Spleen (tissue), 11 donors: ENCODE measurements at regions not wholly inside any gene's neighbourhood (a gene's known extent, or its start where the extent isn't known, plus 50 kb on each side); places are given as distances from the start of the nearest gene placed in this dataset.

Experiments
- DNase-seq: peaks from one replicate; pipeline ENCODE4 v3.0.0-alpha.2; 2020
- H3K27ac ChIP-seq, 8 donors: fragments of 200-600 bp; sonication (generic) in 7 of 8; 1 replicate in 4 of 8; 2 replicates in 4 of 8; pipeline versions ENCODE4 v1.5.0 to v1.8.0; 2016 to 2021; ENCODE audit warnings: inconsistent platforms in 4 of 8, mild to moderate bottlenecking in 4 of 8, moderate library complexity in 1 of 8
- H3K27me3 ChIP-seq, 7 donors: fragments of 200-600 bp; sonication (generic) in 6 of 7; replicated peaks in 1 of 7; 1 replicate in 4 of 7; 2 replicates in 3 of 7; pipeline versions ENCODE4 v1.5.0 to v1.8.0; 2016 to 2021; ENCODE audit warnings: inconsistent platforms in 3 of 7, mild to moderate bottlenecking in 1 of 7
- H3K36me3 ChIP-seq, 6 donors: fragments of 200-600 bp; sonication (generic) in 5 of 6; 1 replicate in 4 of 6; 2 replicates in 2 of 6; pipeline versions ENCODE4 v1.5.0 to v1.8.0; 2016 to 2021; ENCODE audit warnings: inconsistent platforms in 2 of 6
- H3K4me1 ChIP-seq, 6 donors: fragments of 200-600 bp; sonication (generic) in 5 of 6; 1 replicate in 3 of 6; 2 replicates in 3 of 6; pipeline versions ENCODE4 v1.5.0 to v1.8.0; 2016 to 2021; ENCODE audit warnings: inconsistent platforms in 3 of 6
- H3K4me3 ChIP-seq, 8 donors: fragments of 200-600 bp; sonication (generic) in 7 of 8; 1 replicate in 4 of 8; 2 replicates in 4 of 8; pipeline versions ENCODE4 v1.5.0 to v1.8.0; 2016 to 2021; ENCODE audit warnings: inconsistent platforms in 4 of 8, mild to moderate bottlenecking in 4 of 8, moderate library complexity in 2 of 8
- H3K9me3 ChIP-seq, 8 donors: fragments of 200-600 bp; sonication (generic) in 7 of 8; 1 replicate in 4 of 8; 2 replicates in 4 of 8; pipeline versions ENCODE4 v1.5.0 to v1.8.0; 2016 to 2021; ENCODE audit warnings: inconsistent platforms in 4 of 8
- CTCF ChIP-seq, 11 experiments: fragments of 200-600 bp in 7 of 11; fragments of 450-650 bp in 4 of 11; sonication (generic) in 4 of 11; IDR thresholded peaks in 8 of 11; conservative IDR thresholded peaks in 3 of 11; 1 replicate in 7 of 11; 2 replicates in 4 of 11; pipeline versions ENCODE4 v1.4.0 to v1.8.0; 2016 to 2021; ENCODE audit warnings: antibody characterized with exemption in 11 of 11, inconsistent platforms in 4 of 11, mild to moderate bottlenecking in 1 of 11
- POLR2A ChIP-seq, 3 donors: fragments of 450-650 bp; IDR thresholded peaks; one replicate each; pipeline ENCODE4 v1.5.1; 2017; ENCODE audit warnings: antibody characterized with exemption in 3 of 3, mild to moderate bottlenecking in 1 of 3
- POLR2AphosphoS5 ChIP-seq, 3 donors: sonication (generic); formaldehyde crosslinking; IDR thresholded peaks; one replicate each; pipeline ENCODE4 v1.5.1; 2017; ENCODE audit warnings: antibody characterized with exemption in 3 of 3
- WGBS, 5 donors: extraction: QIAGEN DNeasy Blood & Tissue Kit in 3 of 5; methylation state at CpG; one replicate each; pipeline versions ENCODE4 v1.1.5 to v1.1.7; 2013 to 2018; 5-methylcytosine and 5-hydroxymethylcytosine counted together
- intact Hi-C: fragments of 100-400 bp; cut with DNase I; formaldehyde crosslinking; loops from one replicate; pipeline ENCODE4 v1.15.0; 2023; ENCODE audit warnings: low total_unique reads
- donor health status: healthy with polysubstance abuse.
- donor health status: DM: no; HTN: no; CAD: no; lungs with moderate emphysema.
- donor health status: DM: no; HTN: no; CAD: no.
- donor health status: Bipolar disorder and iron deficiency.
- donor health status: healthy.
- donor health status: DM: no; HTN: no; CAD: no.
- donor health status: DM: yes; HTN: yes; CAD: no.

GRCh38 chr2:78264130-78264529 lies 742.0 kb upstream of the LRRTM4 start:
- no peaks in the 10 kb centered on the region for H3K4me1 ChIP-seq
- no peaks in the 10 kb centered on the region for H3K36me3 ChIP-seq
- no peak for TF ChIP-seq CTCF (IDR thresholded peaks at IDR 0.05 in 8 of 11, conservative IDR thresholded peaks at IDR 0.05 in 3 of 11)
- TF ChIP-seq POLR2A (IDR thresholded peaks at IDR 0.05): no peak
- TF ChIP-seq POLR2AphosphoS5 (IDR thresholded peaks at IDR 0.05): no peak
- intact Hi-C loops: no loop called here
- no peaks in the 10 kb centered on the region for H3K27me3 ChIP-seq
- H3K27ac ChIP-seq: no peak overlapping the region
- peaks cover 0 to 3% (median 0%) of the 10 kb centered on the region in 8 donors for H3K9me3 ChIP-seq
- no peak overlapping the region for H3K4me3 ChIP-seq
- DNase-seq: no peak
- WGBS, 5 donors: 71 to 80% (median 73%) methylated on average over 2 of the region's 2 CpGs

- no peak overlapping the region for H3K27ac ChIP-seq
- intact Hi-C loops: no loop called here
- TF ChIP-seq CTCF (IDR thresholded peaks at IDR 0.05 in 8 of 11, conservative IDR thresholded peaks at IDR 0.05 in 3 of 11): no peak
- H3K9me3 ChIP-seq: peaks cover 0 to 4% (median 0%) of the 10 kb centered on the region in 8 donors
- 79 to 91% (median 82%) methylated on average over 5 of the region's 5 CpGs for WGBS, 5 donors
- no peaks in the 10 kb centered on the region for H3K27me3 ChIP-seq
- H3K36me3 ChIP-seq: no peaks in the 10 kb centered on the region
- H3K4me1 ChIP-seq: no peaks in the 10 kb centered on the region
- no peak overlapping the region for H3K4me3 ChIP-seq
- DNase-seq: no peak
Measured at GRCh38 chr2:78281164-78281563, 744.3 kb upstream of the REG3G start.

GRCh38 chr2:78290581-78291214 lies 734.8 kb upstream of the REG3G start:
- 81 to 88% (median 84%) methylated on average over 3 of the region's 3 CpGs for WGBS, 5 donors
- no peaks in the 10 kb centered on the region for H3K27me3 ChIP-seq
- H3K9me3 ChIP-seq: peaks cover 0 to 4% (median 0%) of the 10 kb centered on the region in 8 donors
- H3K4me3 ChIP-seq: no peak overlapping the region
- H3K27ac ChIP-seq: no peak overlapping the region
- TF ChIP-seq CTCF (IDR thresholded peaks at IDR 0.05 in 8 of 11, conservative IDR thresholded peaks at IDR 0.05 in 3 of 11): no peak
- no peak for TF ChIP-seq POLR2A (IDR thresholded peaks at IDR 0.05)
- TF ChIP-seq POLR2AphosphoS5 (IDR thresholded peaks at IDR 0.05): no peak
- no peak for DNase-seq
- intact Hi-C loops: no loop called here
- no peaks in the 10 kb centered on the region for H3K4me1 ChIP-seq
- no peaks in the 10 kb centered on the region for H3K36me3 ChIP-seq

GRCh38 chr2:78293768-78294167 lies 731.7 kb upstream of the REG3G start:
- TF ChIP-seq CTCF (IDR thresholded peaks at IDR 0.05 in 8 of 11, conservative IDR thresholded peaks at IDR 0.05 in 3 of 11) (no peak), POLR2A (IDR thresholded peaks at IDR 0.05) (no peak), POLR2AphosphoS5 (IDR thresholded peaks at IDR 0.05) (no peak)
- no peaks in the 10 kb centered on the region for H3K36me3 ChIP-seq
- no peaks in the 10 kb centered on the region for H3K4me1 ChIP-seq
- intact Hi-C loops: no loop called here
- no peak overlapping the region for H3K27ac ChIP-seq
- H3K9me3 ChIP-seq: peaks cover 0 to 7% (median 0%) of the 10 kb centered on the region in 8 donors
- 35 to 93% (median 84%) methylated on average over 1 of the region's 1 CpG for WGBS, 5 donors
- no peak for DNase-seq
- no peaks in the 10 kb centered on the region for H3K27me3 ChIP-seq
- no peak overlapping the region for H3K4me3 ChIP-seq
